K562 (cell line): ENCODE measurements at regions not wholly inside any gene's neighbourhood (a gene's known extent, or its start where the extent isn't known, plus 50 kb on each side); places are given as distances from the start of the nearest gene placed in this dataset.

Experiments
- ATAC-seq: fragments of 200-7000 bp; cut with Tn5 transposase; 3 replicates; pipeline ENCODE4 v1.9.1; 2020; ENCODE audit warnings: moderate library complexity
- BruUV-seq: library from RNA; stranded (reverse); fragments of 400-500 nt; replicated peaks from 2 replicates; lab custom pipeline; 2021; lab: Mats Ljungman, UMichigan
- CTCF ChIA-PET: fragments of 300-600 bp; formaldehyde crosslinking; extraction: SDS; loops from one replicate; lab custom pipeline; 2021; ENCODE audit warnings: low intra/inter-chr PET ratio; lab: Yijun Ruan, JAX
- POLR2A ChIA-PET: fragments of 300-600, 350-650 bp; sonication (Branson Sonifier 250); formaldehyde crosslinking; extraction: SDS; loops from one replicate; lab custom pipeline; 2021; ENCODE audit warnings: antibody characterized with exemption, inconsistent platforms; lab: Yijun Ruan, JAX
- DNase-seq, 4 experiments: peaks; one replicate each; pipeline versions ENCODE4 v3.0.0 to v3.0.0-alpha.2; 2011 to 2018; ENCODE audit warnings: low spot score in 3 of 4, mixed read lengths in 3 of 4; ENCODE audit errors: extremely low read depth in 1 of 4
- FAIRE-seq: peaks from 2 replicates; lab custom pipeline; 2011; peaks lifted over from hg19 to GRCh38; lab: Jason Lieb, UNC
- H2AFZ ChIP-seq: 2 replicates; pipeline ENCODE4 v1.6.0; 2011; ENCODE audit warnings: low read depth, low read length, control low read depth, inconsistent platforms
- H3K27ac ChIP-seq: fragments of 200-600 bp; 3 replicates; pipeline ENCODE4 v1.8.0; 2011; ENCODE audit warnings: low read depth, mild to moderate bottlenecking, control low read depth, inconsistent platforms, low read length, moderate library complexity, mixed read lengths; ENCODE audit errors: extremely low read depth
- H3K27me3 ChIP-seq, 2 experiments: fragments of 300-600 bp in 1 of 2; 2 replicates in 1 of 2; 3 replicates in 1 of 2; pipeline versions ENCODE4 v1.6.0 to v1.8.0; 2011; ENCODE audit warnings: inconsistent platforms in 2 of 2, low read length in 2 of 2, mild to moderate bottlenecking in 1 of 2, mixed read lengths in 1 of 2, moderate library complexity in 1 of 2; ENCODE audit not compliant: control insufficient read depth in 2 of 2, insufficient read depth in 2 of 2
- H3K36me3 ChIP-seq: fragments of 300-600 bp; 3 replicates; pipeline ENCODE4 v1.8.0; 2011; ENCODE audit warnings: mild to moderate bottlenecking, low read length, inconsistent platforms; ENCODE audit not compliant: control insufficient read depth, insufficient read depth
- H3K4me1 ChIP-seq, 2 experiments: fragments of 200-600 bp in 1 of 2; replicated peaks in 1 of 2; 2 replicates in 1 of 2; 3 replicates in 1 of 2; pipeline versions ENCODE4 v1.5.1 to v1.8.0; 2011; ENCODE audit warnings: inconsistent platforms in 2 of 2, low read length in 2 of 2, mild to moderate bottlenecking in 1 of 2, mixed read lengths in 1 of 2, moderate library complexity in 1 of 2; ENCODE audit not compliant: control insufficient read depth in 2 of 2, insufficient read depth in 2 of 2
- H3K4me2 ChIP-seq: 2 replicates; pipeline ENCODE4 v1.6.1; 2011; ENCODE audit warnings: low read length, control low read depth, inconsistent platforms, mixed read lengths; ENCODE audit not compliant: insufficient read depth
- H3K4me3 ChIP-seq: fragments of 200-600 bp; sonication (generic), shearing (Covaris generic); 2 replicates; pipeline ENCODE4 v1.5.1; 2016; ENCODE audit warnings: control low read depth, inconsistent platforms
- H3K79me2 ChIP-seq: fragments of 200-600 bp; 3 replicates; pipeline ENCODE4 v1.8.0; 2011; ENCODE audit warnings: low read length, inconsistent platforms; ENCODE audit not compliant: control insufficient read depth, insufficient read depth
- H3K9ac ChIP-seq, 2 experiments: 2 replicates each; pipeline versions ENCODE4 v1.6.0 to v1.6.1; 2011; ENCODE audit warnings: low read depth in 2 of 2, low read length in 2 of 2, control low read depth in 1 of 2, inconsistent platforms in 1 of 2, mild to moderate bottlenecking in 1 of 2, mixed read lengths in 1 of 2; ENCODE audit not compliant: insufficient read depth in 1 of 2
- H3K9me1 ChIP-seq: one replicate; pipeline ENCODE4 v1.6.0; 2011; ENCODE audit warnings: inconsistent platforms, mild to moderate bottlenecking, low read length, moderate library complexity; ENCODE audit not compliant: control insufficient read depth, insufficient read depth
- H3K9me3 ChIP-seq: replicated peaks from 2 replicates; pipeline ENCODE4 v1.5.1; 2011; ENCODE audit warnings: low read depth, low read length, inconsistent platforms; ENCODE audit not compliant: control insufficient read depth, insufficient read depth
- H4K20me1 ChIP-seq: replicated peaks from 2 replicates; pipeline ENCODE4 v1.6.1; 2011; ENCODE audit warnings: low read length, inconsistent platforms, mixed read lengths; ENCODE audit not compliant: control insufficient read depth, insufficient read depth
- ATF6 ChIP-seq: sonication (generic); formaldehyde crosslinking; IDR thresholded peaks from 2 replicates; pipeline ENCODE4 v1.4.0; 2020; ENCODE audit warnings: mild to moderate bottlenecking, missing genetic modification reagents
- CREB3L1 ChIP-seq: fragments of 450-650 bp; IDR thresholded peaks from 2 replicates; pipeline ENCODE4 v1.6.1; 2014; ENCODE audit warnings: low read depth, mild to moderate bottlenecking, moderate library complexity, borderline replicate concordance
- ELF2 ChIP-seq: fragments of 250-450 bp; sonication (Bioruptor Pico); IDR thresholded peaks from 2 replicates; pipeline ENCODE4 v1.5.0; 2021; ENCODE audit warnings: mild to moderate bottlenecking
- GABPB2 ChIP-seq: fragments of 250-450 bp; sonication (Bioruptor Pico); conservative IDR thresholded peaks from 2 replicates; pipeline ENCODE4 v1.5.1; 2021; ENCODE audit warnings: mild to moderate bottlenecking
- SMARCE1 ChIP-seq: fragments of 450-650 bp; IDR thresholded peaks from 2 replicates; pipeline ENCODE4 v1.7.1; 2016; ENCODE audit warnings: mild to moderate bottlenecking
- TAF15 ChIP-seq: fragments of 200-400 bp; formaldehyde crosslinking; IDR thresholded peaks from 2 replicates; pipeline ENCODE4 v1.6.1; 2017; ENCODE audit warnings: mild to moderate bottlenecking, low read depth, low read length, moderate library complexity
- ZNF592 ChIP-seq: fragments of 450-650 bp; IDR thresholded peaks from 2 replicates; pipeline ENCODE4 v1.6.1; 2017; ENCODE audit warnings: antibody characterized with exemption, mild to moderate bottlenecking
- WGBS: fragments of 100-300 bp; shearing (Covaris generic); methylation state at CpG from one replicate; pipeline ENCODE4 v1.1.6; 2016; ENCODE audit warnings: low coverage, mixed read lengths; ENCODE audit not compliant: insufficient coverage; ENCODE audit errors: missing lambda C conversion rate; 5-methylcytosine and 5-hydroxymethylcytosine counted together
- in situ Hi-C: fragments of 300-500 bp; cut with MboI; formaldehyde crosslinking; loops from 4 replicates; pipeline ENCODE4 v1.15.0; 2018; ENCODE audit warnings: inconsistent platforms, mixed read lengths
- intact Hi-C: fragments of 100-400 bp; cut with micrococcal nuclease; formaldehyde crosslinking; loops from 2 replicates; pipeline ENCODE4 v1.14.2; 2022

GRCh38 chr11:80457823-80458222 is 1017.0 kb upstream of the TENM4 start:
- no peak for DNase-seq
- ATAC-seq, result no peak
- TF ChIP-seq CREB3L1, result no peak
- TF ChIP-seq GABPB2 (CRISPR knock-in tag), result no peak
- TF ChIP-seq ELF2, result no peak
- Histone ChIP-seq H3K9me3 (no peaks in the 10 kb centered on the region), H3K27ac (no peak overlapping the region), H2AFZ (no peak overlapping the region), H3K4me2 (no peak overlapping the region), H3K4me3 (no peak overlapping the region), H4K20me1 (no peaks in the 10 kb centered on the region), H3K9ac (no peak overlapping the region), H3K4me1 (no peaks in the 10 kb centered on the region), H3K36me3 (no peaks in the 10 kb centered on the region), H3K27me3 (no peaks in the 10 kb centered on the region), H3K9me1 (no peaks in the 10 kb centered on the region), H3K79me2 (no peaks in the 10 kb centered on the region)
- intact Hi-C loops, result no loop called here
- WGBS, result 0% methylated on average over 2 of the region's 2 CpGs
- CTCF ChIA-PET, result no interaction called here
- POLR2A ChIA-PET, result no interaction called here
- no TSS peak for BruUV-seq
- no peak for FAIRE-seq
- in situ Hi-C loops, result no loop called here

GRCh38 chr11:80455818-80456217 is 1015.0 kb upstream of the TENM4 start:
- H3K27ac ChIP-seq, result no peak overlapping the region
- ATAC-seq (no peak), DNase-seq (no peak), FAIRE-seq (no peak)
- ChIA-PET CTCF (no interaction called here), POLR2A (no interaction called here)
- no peaks in the 10 kb centered on the region for H3K36me3 ChIP-seq
- no peak overlapping the region for H3K4me2 ChIP-seq
- no peaks in the 10 kb centered on the region for H3K27me3 ChIP-seq
- BruUV-seq, result no TSS peak
- no peaks in the 10 kb centered on the region for H3K9me1 ChIP-seq
- no peak overlapping the region for H3K4me3 ChIP-seq
- WGBS, result 0% methylated on average over 1 of the region's 1 CpG
- no peaks in the 10 kb centered on the region for H3K79me2 ChIP-seq
- no peak overlapping the region for H3K9ac ChIP-seq
- H4K20me1 ChIP-seq, result no peaks in the 10 kb centered on the region
- H2AFZ ChIP-seq, result no peak overlapping the region
- intact Hi-C loops (no loop called here), in situ Hi-C loops (no loop called here)
- H3K4me1 ChIP-seq, result no peaks in the 10 kb centered on the region
- H3K9me3 ChIP-seq, result no peaks in the 10 kb centered on the region
- TF ChIP-seq TAF15 (no peak), SMARCE1 (no peak), ZNF592 (no peak), ATF6 (CRISPR knock-in tag) (no peak)
